Activated CD4-positive, alpha-beta T cell treated with anti-CD3 and anti-CD28 coated beads for 36 hours (primary cell): ENCODE measurements at regions not wholly inside any gene's neighbourhood (a gene's known extent, or its start where the extent isn't known, plus 50 kb on each side); places are given as distances from the start of the nearest gene placed in this dataset.
"Not testable (repeated sequence)": the region's sequence is repeated elsewhere in the genome, so short reads cannot be mapped to it uniquely, and the experiment has no call there.

Source experiments
- ATAC-seq: fragments of 200-7000 bp; cut with Tn5 transposase; one replicate; pipeline ENCODE4 v1.10.0; 2021; ENCODE audit warnings: mild to moderate bottlenecking, moderate library complexity
- CTCF ChIA-PET: fragments of 350-600 bp; sonication (Branson Sonifier 250); formaldehyde crosslinking; loops from one replicate; lab custom pipeline; 2021; ENCODE audit warnings: antibody characterized with exemption; lab: Charles Lee
- POLR2A ChIA-PET: fragments of 350-600 bp; sonication (Branson Sonifier 250); formaldehyde crosslinking; loops from one replicate; lab custom pipeline; 2021; ENCODE audit warnings: antibody characterized with exemption, inconsistent platforms; lab: Charles Lee
- DNase-seq: peaks from one replicate; pipeline ENCODE4 v3.0.0-alpha.2; 2020
- H3K27ac Mint-ChIP-seq: one replicate; pipeline ENCODE4 v1.8.0; 2021; ENCODE audit warnings: mixed read lengths
- H3K27me3 Mint-ChIP-seq: one replicate; pipeline ENCODE4 v1.8.0; 2021; ENCODE audit warnings: mixed read lengths
- H3K36me3 Mint-ChIP-seq: one replicate; pipeline ENCODE4 v1.8.0; 2021; ENCODE audit warnings: low read depth, mixed read lengths
- H3K4me1 Mint-ChIP-seq: one replicate; pipeline ENCODE4 v1.8.0; 2021; ENCODE audit warnings: mixed read lengths
- H3K4me3 Mint-ChIP-seq: one replicate; pipeline ENCODE4 v1.8.0; 2021; ENCODE audit warnings: mild to moderate bottlenecking, moderate library complexity, mixed read lengths
- H3K9me3 Mint-ChIP-seq: one replicate; pipeline ENCODE4 v1.8.0; 2021; ENCODE audit warnings: low read depth, mixed read lengths
- intact Hi-C, 2 experiments: fragments of 100-400 bp; cut with DNase I in 1 of 2; cut with micrococcal nuclease in 1 of 2; formaldehyde crosslinking; loops; one replicate each; pipeline versions ENCODE4 v1.14.2 to v1.15.1; 2022 to 2024; cut with DNase I, micrococcal nuclease

GRCh38 chr4:11072999-11073398, 355.7 kb downstream of the HS3ST1 start:
- H3K36me3 Mint-ChIP-seq = no peaks in the 10 kb centered on the region
- no peak overlapping the region for H3K4me3 Mint-ChIP-seq
- no peaks in the 10 kb centered on the region for H3K27me3 Mint-ChIP-seq
- ChIA-PET CTCF (no interaction called here), POLR2A (no interaction called here)
- no peak overlapping the region for H3K27ac Mint-ChIP-seq
- H3K4me1 Mint-ChIP-seq = no peaks in the 10 kb centered on the region
- no peak for DNase-seq
- intact Hi-C loops = no loop called here
- ATAC-seq = no peak
- H3K9me3 Mint-ChIP-seq = no peaks in the 10 kb centered on the region

- CTCF ChIA-PET = no interaction called here
- Mint-ChIP-seq H3K36me3 (no peaks in the 10 kb centered on the region), H3K4me3 (no peak overlapping the region), H3K9me3 (no peaks in the 10 kb centered on the region), H3K4me1 (no peaks in the 10 kb centered on the region), H3K27ac (no peak overlapping the region), H3K27me3 (no peaks in the 10 kb centered on the region)
- POLR2A ChIA-PET = no interaction called here
- intact Hi-C loops = no loop called here
- ATAC-seq = no peak
- no peak for DNase-seq
Observed at GRCh38 chr4:11072463-11072862, 356.2 kb downstream of the HS3ST1 start.

GRCh38 chr4:11070813-11071212, 357.9 kb downstream of the HS3ST1 start:
- no peak overlapping the region for H3K4me3 Mint-ChIP-seq
- no peaks in the 10 kb centered on the region for H3K36me3 Mint-ChIP-seq
- no peaks in the 10 kb centered on the region for H3K4me1 Mint-ChIP-seq
- no peak overlapping the region for H3K27ac Mint-ChIP-seq
- no peaks in the 10 kb centered on the region for H3K27me3 Mint-ChIP-seq
- ATAC-seq (no peak), DNase-seq (no peak)
- POLR2A ChIA-PET = no interaction called here
- no peaks in the 10 kb centered on the region for H3K9me3 Mint-ChIP-seq
- CTCF ChIA-PET = no interaction called here
- intact Hi-C loops = no loop called here

- no peaks in the 10 kb centered on the region for H3K9me3 Mint-ChIP-seq
Observed at GRCh38 chr4:11069581-11070211, 359.0 kb downstream of the HS3ST1 start.

GRCh38 chr4:11069083-11069482, 359.6 kb downstream of the HS3ST1 start:
- no peak for ATAC-seq
- ChIA-PET POLR2A (no interaction called here), CTCF (no interaction called here)
- Mint-ChIP-seq H3K27ac (no peak overlapping the region), H3K4me1 (no peaks in the 10 kb centered on the region), H3K4me3 (no peak overlapping the region), H3K9me3 (no peaks in the 10 kb centered on the region), H3K36me3 (no peaks in the 10 kb centered on the region), H3K27me3 (no peaks in the 10 kb centered on the region)
- DNase-seq = no peak
- intact Hi-C loops = no loop called here

More at GRCh38 chr4:11069581-11070211, 359.0 kb downstream of the HS3ST1 start:
- DNase-seq = no peak
- no peak for ATAC-seq
- ChIA-PET POLR2A (no interaction called here), CTCF (no interaction called here)
- Mint-ChIP-seq H3K36me3 (no peaks in the 10 kb centered on the region), H3K4me3 (no peak overlapping the region), H3K4me1 (no peaks in the 10 kb centered on the region), H3K27ac (no peak overlapping the region), H3K27me3 (no peaks in the 10 kb centered on the region)
- intact Hi-C loops = no loop called here

GRCh38 chr4:11066584-11066983, 362.1 kb downstream of the HS3ST1 start:
- H3K9me3 Mint-ChIP-seq, H3K36me3 Mint-ChIP-seq, H3K27me3 Mint-ChIP-seq, CTCF ChIA-PET, H3K27ac Mint-ChIP-seq, H3K4me1 Mint-ChIP-seq, intact Hi-C loops, DNase-seq, POLR2A ChIA-PET, ATAC-seq, H3K4me3 Mint-ChIP-seq: not testable (repeated sequence)

- H3K4me1 Mint-ChIP-seq, H3K27me3 Mint-ChIP-seq, CTCF ChIA-PET, intact Hi-C loops, H3K27ac Mint-ChIP-seq, H3K36me3 Mint-ChIP-seq, H3K4me3 Mint-ChIP-seq, ATAC-seq, POLR2A ChIA-PET, H3K9me3 Mint-ChIP-seq, DNase-seq: not testable (repeated sequence)
Observed at GRCh38 chr4:11060637-11061036, 368.1 kb downstream of the HS3ST1 start.

GRCh38 chr4:11054937-11055336, 370.4 kb upstream of the CLNK start:
- H3K27me3 Mint-ChIP-seq, H3K4me3 Mint-ChIP-seq, DNase-seq, intact Hi-C loops, POLR2A ChIA-PET, H3K4me1 Mint-ChIP-seq, CTCF ChIA-PET, H3K27ac Mint-ChIP-seq, H3K36me3 Mint-ChIP-seq, ATAC-seq, H3K9me3 Mint-ChIP-seq: not testable (repeated sequence)

- CTCF ChIA-PET = no interaction called here
- POLR2A ChIA-PET = no interaction called here
- Mint-ChIP-seq H3K9me3 (no peaks in the 10 kb centered on the region), H3K27me3 (no peaks in the 10 kb centered on the region), H3K27ac (no peak overlapping the region), H3K4me1 (no peaks in the 10 kb centered on the region), H3K4me3 (no peak overlapping the region), H3K36me3 (no peaks in the 10 kb centered on the region)
- intact Hi-C loops = no loop called here
- DNase-seq = no peak
- no peak for ATAC-seq
Observed at GRCh38 chr4:11053601-11054220, 369.1 kb upstream of the CLNK start.

GRCh38 chr4:11051181-11051580, 366.6 kb upstream of the CLNK start:
- intact Hi-C loops = no loop called here
- H3K4me1 Mint-ChIP-seq = no peaks in the 10 kb centered on the region
- DNase-seq (no peak), ATAC-seq (no peak)
- no peak overlapping the region for H3K27ac Mint-ChIP-seq
- CTCF ChIA-PET = no interaction called here
- no peaks in the 10 kb centered on the region for H3K9me3 Mint-ChIP-seq
- H3K27me3 Mint-ChIP-seq = no peaks in the 10 kb centered on the region
- no peaks in the 10 kb centered on the region for H3K36me3 Mint-ChIP-seq
- no peak overlapping the region for H3K4me3 Mint-ChIP-seq
- POLR2A ChIA-PET = no interaction called here

GRCh38 chr4:11050766-11051165, 366.2 kb upstream of the CLNK start:
- peaks cover 2% of the 10 kb centered on the region for H3K27me3 Mint-ChIP-seq
- DNase-seq = no peak
- no peak overlapping the region for H3K27ac Mint-ChIP-seq
- no peak overlapping the region for H3K4me3 Mint-ChIP-seq
- H3K4me1 Mint-ChIP-seq = no peaks in the 10 kb centered on the region
- H3K36me3 Mint-ChIP-seq = no peaks in the 10 kb centered on the region
- ChIA-PET CTCF (no interaction called here), POLR2A (no interaction called here)
- ATAC-seq = no peak
- H3K9me3 Mint-ChIP-seq = peaks cover 3% of the 10 kb centered on the region
- intact Hi-C loops = no loop called here

GRCh38 chr4:11049001-11049400, 364.4 kb upstream of the CLNK start:
- Mint-ChIP-seq H3K27me3 (peaks cover 2% of the 10 kb centered on the region), H3K36me3 (no peaks in the 10 kb centered on the region), H3K9me3 (peaks cover 3% of the 10 kb centered on the region), H3K4me3 (no peak overlapping the region), H3K4me1 (no peaks in the 10 kb centered on the region), H3K27ac (no peak overlapping the region)
- POLR2A ChIA-PET = no interaction called here
- intact Hi-C loops = no loop called here
- DNase-seq (no peak), ATAC-seq (no peak)
- CTCF ChIA-PET = interaction anchor here (0.5 kb wide), 1 partner anchor 39 kb away, joined by 3 read pairs; no protein-coding TSS in a partner anchor
